Lower leg skin (tissue), 4 donors: ENCODE measurements at regions not wholly inside any gene's neighbourhood (a gene's known extent, or its start where the extent isn't known, plus 50 kb on each side); places are given as distances from the start of the nearest gene placed in this dataset.

Experiments
- DNase-seq, 2 donors: peaks; one replicate each; pipeline ENCODE4 v3.0.0-alpha.2; 2019; ENCODE audit warnings: low spot score in 2 of 2
- H3K4me3 ChIP-seq: fragments of 200-600 bp; sonication (generic); 2 replicates; pipeline ENCODE4 v1.5.1; 2017; ENCODE audit warnings: mild to moderate bottlenecking, low read depth; ENCODE audit not compliant: poor library complexity, severe bottlenecking
- CTCF ChIP-seq, 3 donors: fragments of 450-650 bp; IDR thresholded peaks; one replicate each; pipeline ENCODE4 v1.5.1; 2016; ENCODE audit warnings: antibody characterized with exemption in 3 of 3, mild to moderate bottlenecking in 3 of 3, moderate library complexity in 2 of 3
- POLR2A ChIP-seq, 2 donors: fragments of 450-650 bp; IDR thresholded peaks; one replicate each; pipeline ENCODE4 v1.6.1; 2016 to 2017; ENCODE audit warnings: antibody characterized with exemption in 2 of 2, mild to moderate bottlenecking in 1 of 2, moderate library complexity in 1 of 2
- WGBS, 2 donors: methylation state at CpG; one replicate each; pipeline ENCODE4 v1.1.5; 2018; 5-methylcytosine and 5-hydroxymethylcytosine counted together
- intact Hi-C: fragments of 100-400 bp; cut with DNase I; formaldehyde crosslinking; loops from one replicate; pipeline ENCODE4 v1.15.0; 2023; ENCODE audit warnings: low total_unique reads

DNA sequence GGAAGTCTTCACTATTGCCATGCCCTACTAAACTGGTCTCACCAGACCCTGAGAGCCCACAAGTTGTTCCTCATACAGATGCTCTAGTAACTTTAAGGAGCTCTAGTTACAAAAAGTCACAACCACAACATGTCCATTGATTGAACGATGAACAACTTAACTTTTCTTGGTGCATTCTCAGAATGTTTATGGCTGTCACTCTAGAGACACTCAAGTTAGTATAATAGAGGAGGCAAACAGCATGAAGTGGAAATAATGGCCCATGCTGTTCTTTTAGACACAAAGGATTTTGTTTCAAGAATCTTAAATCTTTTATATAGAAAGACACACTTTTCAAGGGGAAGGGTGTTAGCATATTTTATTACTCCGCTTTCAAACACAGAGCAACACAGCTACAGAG is 934.4 kb downstream of the HACE1 start:
- intact Hi-C loops = no loop called here
- no peak for TF ChIP-seq CTCF (IDR thresholded peaks at IDR 0.05)
- TF ChIP-seq POLR2A (IDR thresholded peaks at IDR 0.05) = no peak
- 89 to 93% methylated on average over 2 of the region's 2 CpGs for WGBS, 2 donors
- H3K4me3 ChIP-seq = no peak overlapping the region
- no peak for DNase-seq

DNA sequence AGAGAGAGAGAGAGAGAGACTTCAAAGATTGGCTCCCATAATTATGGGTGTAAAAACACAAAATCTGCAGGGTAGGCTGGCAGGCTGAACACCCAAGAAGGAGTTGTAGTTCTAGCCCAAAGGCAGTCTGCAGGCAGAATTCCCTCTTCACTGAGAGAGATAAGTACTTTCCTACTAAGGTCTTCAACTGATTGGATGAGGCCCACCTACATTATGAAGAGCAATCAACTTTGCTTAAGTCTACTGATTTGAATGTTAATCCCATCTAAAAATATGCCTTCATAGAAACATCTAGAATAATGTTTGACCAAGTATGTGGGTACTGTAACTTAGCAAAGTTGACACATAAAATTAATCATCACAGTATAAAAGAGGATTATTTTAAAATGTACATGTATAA is 949.7 kb downstream of the HACE1 start:
- TF ChIP-seq CTCF (IDR thresholded peaks at IDR 0.05) (no peak), POLR2A (IDR thresholded peaks at IDR 0.05) (no peak)
- no peak overlapping the region for H3K4me3 ChIP-seq
- no peak for DNase-seq
- intact Hi-C loops = no loop called here

- WGBS, 2 donors = 90 to 91% methylated on average over 3 of the region's 3 CpGs
- TF ChIP-seq CTCF (IDR thresholded peaks at IDR 0.05) = no peak
- no peak for TF ChIP-seq POLR2A (IDR thresholded peaks at IDR 0.05)
- no peak for DNase-seq
- no peak overlapping the region for H3K4me3 ChIP-seq
- intact Hi-C loops = no loop called here
Observed at GRCh38 chr6:103908898-103909297, 950.8 kb downstream of the HACE1 start.

GRCh38 chr6:103895136-103895535 is 964.6 kb downstream of the HACE1 start:
- intact Hi-C loops = no loop called here
- WGBS, 2 donors = 75 to 92% methylated on average over 2 of the region's 2 CpGs
- no peak overlapping the region for H3K4me3 ChIP-seq
- no peak for TF ChIP-seq POLR2A (IDR thresholded peaks at IDR 0.05)
- TF ChIP-seq CTCF (IDR thresholded peaks at IDR 0.05) = no peak
- no peak for DNase-seq

DNA sequence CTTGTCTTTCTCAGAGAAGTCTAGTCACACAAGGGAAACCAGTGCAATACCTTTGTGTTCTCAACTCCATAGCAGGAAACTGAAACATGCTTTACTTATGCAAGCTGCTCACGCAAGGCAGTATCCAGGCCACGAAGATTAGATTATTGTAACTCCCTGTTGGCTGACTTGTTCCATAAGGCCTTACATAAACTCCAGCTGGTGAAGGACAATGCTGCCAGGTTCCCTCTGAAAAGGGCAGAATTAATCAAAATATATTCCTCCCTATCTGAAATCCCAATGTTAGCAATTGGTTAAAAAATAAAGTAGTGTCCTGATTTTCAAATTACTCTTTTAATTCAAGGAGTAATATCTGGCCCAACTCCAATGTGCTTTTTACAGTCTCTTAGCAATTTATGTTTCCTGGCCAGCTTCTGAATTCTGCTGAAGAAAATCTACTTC is 966.6 kb downstream of the HACE1 start:
- TF ChIP-seq POLR2A (IDR thresholded peaks at IDR 0.05) (no peak), CTCF (IDR thresholded peaks at IDR 0.05) (no peak)
- no peak for DNase-seq

GRCh38 chr6:103886951-103887350 is 972.8 kb downstream of the HACE1 start:
- H3K4me3 ChIP-seq = no peak overlapping the region
- WGBS, 2 donors = 91 to 95% methylated on average over 1 of the region's 1 CpG

More for the DNA sequence above, 966.6 kb downstream of the HACE1 start:
- intact Hi-C loops = no loop called here
- 44 to 49% methylated on average over 2 of the region's 2 CpGs for WGBS, 2 donors
- H3K4me3 ChIP-seq = no peak overlapping the region

More at GRCh38 chr6:103886951-103887350, 972.8 kb downstream of the HACE1 start:
- TF ChIP-seq POLR2A (IDR thresholded peaks at IDR 0.05) (no peak), CTCF (IDR thresholded peaks at IDR 0.05) (no peak)
- DNase-seq = no peak
- intact Hi-C loops = no loop called here
